ENCODE measurements at regions not wholly inside any gene's neighbourhood (a gene's known extent, or its start where the extent isn't known, plus 50 kb on each side); places are given as distances from the start of the nearest gene placed in this dataset.
"Not testable (repeated sequence)": the region's sequence is repeated elsewhere in the genome, so short reads cannot be mapped to it uniquely, and the experiment has no call there.

DNA sequence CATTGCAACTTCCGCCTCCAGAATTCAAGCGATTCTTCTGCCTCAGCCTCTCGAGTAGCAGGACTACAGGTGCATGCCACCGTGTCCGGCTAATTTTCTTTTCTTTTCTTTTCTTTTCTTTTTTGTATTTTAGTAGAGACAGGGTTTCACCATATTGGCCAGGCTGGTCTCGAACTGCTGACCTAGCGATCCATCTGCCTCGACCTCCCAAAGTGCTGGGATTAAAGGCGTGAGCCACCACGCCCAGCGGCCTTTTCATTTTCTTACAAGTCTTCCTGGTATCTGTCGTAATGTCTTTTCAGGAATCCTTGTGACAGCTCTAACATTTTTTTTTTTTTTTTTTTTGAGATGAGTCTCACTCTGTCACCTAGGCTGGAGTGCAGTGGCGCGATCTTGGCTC lies 66.4 kb upstream of the EDAR start:
- FAIRE-seq: no peak

GRCh38 chr2:109054865-109055264 lies 65.8 kb upstream of the EDAR start:
- TF ChIP-seq, protein P1, sequence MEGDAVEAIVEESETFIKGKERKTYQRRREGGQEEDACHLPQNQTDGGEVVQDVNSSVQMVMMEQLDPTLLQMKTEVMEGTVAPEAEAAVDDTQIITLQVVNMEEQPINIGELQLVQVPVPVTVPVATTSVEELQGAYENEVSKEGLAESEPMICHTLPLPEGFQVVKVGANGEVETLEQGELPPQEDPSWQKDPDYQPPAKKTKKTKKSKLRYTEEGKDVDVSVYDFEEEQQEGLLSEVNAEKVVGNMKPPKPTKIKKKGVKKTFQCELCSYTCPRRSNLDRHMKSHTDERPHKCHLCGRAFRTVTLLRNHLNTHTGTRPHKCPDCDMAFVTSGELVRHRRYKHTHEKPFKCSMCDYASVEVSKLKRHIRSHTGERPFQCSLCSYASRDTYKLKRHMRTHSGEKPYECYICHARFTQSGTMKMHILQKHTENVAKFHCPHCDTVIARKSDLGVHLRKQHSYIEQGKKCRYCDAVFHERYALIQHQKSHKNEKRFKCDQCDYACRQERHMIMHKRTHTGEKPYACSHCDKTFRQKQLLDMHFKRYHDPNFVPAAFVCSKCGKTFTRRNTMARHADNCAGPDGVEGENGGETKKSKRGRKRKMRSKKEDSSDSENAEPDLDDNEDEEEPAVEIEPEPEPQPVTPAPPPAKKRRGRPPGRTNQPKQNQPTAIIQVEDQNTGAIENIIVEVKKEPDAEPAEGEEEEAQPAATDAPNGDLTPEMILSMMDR (IDR thresholded peaks at IDR 0.05; ENCODE audit: insufficient read depth, low read length, severe bottlenecking): no peak
- FAIRE-seq (no peak), DNase-seq (ENCODE audit: low read depth) (peak; percentile 98)
- H3K27me3 ChIP-seq (ENCODE audit: control insufficient read depth, insufficient read depth, low read length): no peaks in the 10 kb centered on the region
- no peaks in the 10 kb centered on the region for H3K36me3 ChIP-seq (ENCODE audit: control insufficient read depth, insufficient read depth, low read length)
- H3K4me3 ChIP-seq (ENCODE audit: low read depth, low read length): no peak overlapping the region

More for the DNA sequence above, 66.4 kb upstream of the EDAR start:
- no peaks in the 10 kb centered on the region for H3K36me3 ChIP-seq (ENCODE audit: control insufficient read depth, insufficient read depth, low read length)
- no peaks in the 10 kb centered on the region for H3K27me3 ChIP-seq (ENCODE audit: control insufficient read depth, insufficient read depth, low read length)
- TF ChIP-seq, protein P1 (IDR thresholded peaks at IDR 0.05; ENCODE audit: insufficient read depth, low read length, severe bottlenecking): no peak
- DNase-seq (ENCODE audit: low read depth): no peak
- H3K4me3 ChIP-seq (ENCODE audit: low read depth, low read length): no peak overlapping the region

DNA sequence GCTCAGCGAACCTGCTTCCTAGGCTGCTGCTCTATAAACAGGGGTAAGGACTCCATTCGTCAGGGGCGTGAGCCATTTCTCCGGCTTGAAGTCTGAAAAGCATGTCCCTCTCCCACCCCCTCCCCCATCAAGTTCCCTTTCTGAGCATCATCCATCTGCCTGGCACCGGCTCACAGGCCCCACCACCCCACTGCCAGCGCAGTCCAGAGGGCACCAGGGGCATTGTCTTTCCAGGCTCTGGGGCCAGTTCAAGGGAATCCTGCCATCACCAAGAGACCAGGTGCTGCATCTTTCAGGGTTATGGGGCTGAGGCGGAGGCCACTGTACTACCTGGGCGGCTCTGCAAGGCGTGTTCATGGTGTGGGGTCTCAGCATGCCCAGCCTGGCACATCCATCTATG lies 64.7 kb upstream of the EDAR start:
- Histone ChIP-seq H3K36me3 (ENCODE audit: control insufficient read depth, insufficient read depth, low read length) (no peaks in the 10 kb centered on the region), H3K27me3 (ENCODE audit: control insufficient read depth, insufficient read depth, low read length) (no peaks in the 10 kb centered on the region), H3K4me3 (ENCODE audit: low read depth, low read length) (no peak overlapping the region)
- FAIRE-seq (no peak), DNase-seq (ENCODE audit: low read depth) (no peak)
- TF ChIP-seq, protein P1 (IDR thresholded peaks at IDR 0.05; ENCODE audit: insufficient read depth, low read length, severe bottlenecking): no peak

DNA sequence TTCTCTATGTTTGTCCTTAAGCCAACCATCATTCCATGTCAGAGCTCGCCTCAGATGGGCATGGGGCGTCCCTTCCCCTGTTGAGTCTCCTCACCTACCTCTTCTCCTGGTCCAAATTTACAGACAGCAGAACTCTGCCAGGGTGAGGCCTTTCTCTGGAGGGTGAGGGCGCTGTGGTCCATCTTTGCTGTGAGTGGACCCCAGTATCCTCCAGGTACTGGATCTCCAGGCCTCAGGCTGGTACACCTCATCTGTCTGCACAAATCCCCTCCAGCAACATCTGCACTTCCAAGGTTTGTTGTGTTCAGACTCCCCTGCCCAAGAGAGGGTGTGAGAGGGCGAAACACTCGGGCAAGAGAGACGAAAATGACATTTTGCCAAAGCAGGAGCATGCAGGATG lies 63.9 kb upstream of the EDAR start:
- DNase-seq (ENCODE audit: low read depth): no peak
- no peak for FAIRE-seq
- H3K27me3 ChIP-seq (ENCODE audit: control insufficient read depth, insufficient read depth, low read length): no peaks in the 10 kb centered on the region
- TF ChIP-seq, protein P1 (IDR thresholded peaks at IDR 0.05; ENCODE audit: insufficient read depth, low read length, severe bottlenecking): no peak
- H3K36me3 ChIP-seq (ENCODE audit: control insufficient read depth, insufficient read depth, low read length): no peaks in the 10 kb centered on the region
- no peak overlapping the region for H3K4me3 ChIP-seq (ENCODE audit: low read depth, low read length)

- H3K27me3 ChIP-seq (ENCODE audit: control insufficient read depth, insufficient read depth, low read length): no peaks in the 10 kb centered on the region
- peak; percentile 23 for FAIRE-seq
- no peaks in the 10 kb centered on the region for H3K36me3 ChIP-seq (ENCODE audit: control insufficient read depth, insufficient read depth, low read length)
- DNase-seq (ENCODE audit: low read depth): no peak
- TF ChIP-seq, protein P1 (IDR thresholded peaks at IDR 0.05; ENCODE audit: insufficient read depth, low read length, severe bottlenecking): no peak
- no peak overlapping the region for H3K4me3 ChIP-seq (ENCODE audit: low read depth, low read length)
Observed at GRCh38 chr2:109049022-109049421, 60.0 kb upstream of the EDAR start.

DNA sequence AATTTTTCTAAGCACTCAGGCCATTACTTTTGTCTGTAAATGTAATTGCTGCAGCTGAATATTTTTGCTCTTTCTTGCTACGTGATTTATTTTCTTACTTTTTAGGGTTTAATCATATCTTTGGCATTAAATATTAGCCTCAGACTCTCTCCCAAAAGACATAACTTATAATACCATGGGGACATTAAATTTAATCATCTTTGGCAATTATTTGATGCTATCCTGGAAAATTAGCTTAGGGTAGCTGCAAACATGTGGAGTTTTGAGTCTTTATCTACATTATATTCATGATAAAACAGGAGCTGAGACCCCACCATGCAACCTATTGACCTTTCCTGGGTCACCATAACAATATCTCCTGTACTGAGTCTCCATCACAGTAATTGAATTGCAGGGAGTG lies 59.1 kb upstream of the EDAR start:
- no peak for DNase-seq (ENCODE audit: low read depth)
- Histone ChIP-seq H3K36me3 (ENCODE audit: control insufficient read depth, insufficient read depth, low read length) (no peaks in the 10 kb centered on the region), H3K4me3 (ENCODE audit: low read depth, low read length) (no peak overlapping the region), H3K27me3 (ENCODE audit: control insufficient read depth, insufficient read depth, low read length) (no peaks in the 10 kb centered on the region)
- no peak for FAIRE-seq
- TF ChIP-seq, protein P1 (IDR thresholded peaks at IDR 0.05; ENCODE audit: insufficient read depth, low read length, severe bottlenecking): no peak

- DNase-seq (ENCODE audit: low read depth); H3K4me3 ChIP-seq (ENCODE audit: low read depth, low read length); FAIRE-seq; H3K36me3 ChIP-seq (ENCODE audit: control insufficient read depth, insufficient read depth, low read length); H3K27me3 ChIP-seq (ENCODE audit: control insufficient read depth, insufficient read depth, low read length): not testable (repeated sequence)
Observed at GRCh38 chr2:109047569-109047968, 58.5 kb upstream of the EDAR start.
